PC-3 (cell line): ENCODE measurements at regions not wholly inside any gene's neighbourhood (a gene's known extent, or its start where the extent isn't known, plus 50 kb on each side); places are given as distances from the start of the nearest gene placed in this dataset.

ENCODE experiments used
- EZH2phosphoT487 ChIP-seq: fragments of 300-600 bp; sonication (generic); IDR thresholded peaks from 2 replicates; pipeline ENCODE4 v1.6.1; 2018; ENCODE audit warnings: mild to moderate bottlenecking, antibody characterized with exemption, low read length, borderline replicate concordance
- TF ChIP-seq, protein P1 (sequence below): fragments of 300-600 bp; sonication (generic); conservative IDR thresholded peaks from 2 replicates; pipeline ENCODE4 v1.5.1; 2017; ENCODE audit warnings: antibody characterized with exemption, low read depth, mild to moderate bottlenecking, low read length

DNA sequence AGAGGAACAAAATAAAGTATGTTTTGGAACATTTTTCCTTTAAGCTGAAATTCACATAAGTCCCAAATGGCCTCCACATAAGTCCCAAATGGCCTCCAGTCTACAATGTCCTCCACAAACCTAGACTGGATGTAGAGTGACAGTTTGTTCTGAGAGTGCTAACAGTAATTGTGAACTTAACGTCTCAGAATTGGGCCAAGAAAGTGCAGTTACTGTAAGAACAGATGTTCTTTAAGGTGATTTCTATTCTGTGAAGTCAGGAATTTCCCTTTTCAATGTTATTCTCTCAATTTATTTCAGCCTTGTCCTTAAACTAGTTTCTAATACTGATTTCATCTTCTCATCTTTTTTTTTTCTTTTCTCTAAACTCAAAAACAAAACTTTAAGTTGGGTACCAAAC is 188.7 kb upstream of the SEMA3E start:
- TF ChIP-seq, protein P1, sequence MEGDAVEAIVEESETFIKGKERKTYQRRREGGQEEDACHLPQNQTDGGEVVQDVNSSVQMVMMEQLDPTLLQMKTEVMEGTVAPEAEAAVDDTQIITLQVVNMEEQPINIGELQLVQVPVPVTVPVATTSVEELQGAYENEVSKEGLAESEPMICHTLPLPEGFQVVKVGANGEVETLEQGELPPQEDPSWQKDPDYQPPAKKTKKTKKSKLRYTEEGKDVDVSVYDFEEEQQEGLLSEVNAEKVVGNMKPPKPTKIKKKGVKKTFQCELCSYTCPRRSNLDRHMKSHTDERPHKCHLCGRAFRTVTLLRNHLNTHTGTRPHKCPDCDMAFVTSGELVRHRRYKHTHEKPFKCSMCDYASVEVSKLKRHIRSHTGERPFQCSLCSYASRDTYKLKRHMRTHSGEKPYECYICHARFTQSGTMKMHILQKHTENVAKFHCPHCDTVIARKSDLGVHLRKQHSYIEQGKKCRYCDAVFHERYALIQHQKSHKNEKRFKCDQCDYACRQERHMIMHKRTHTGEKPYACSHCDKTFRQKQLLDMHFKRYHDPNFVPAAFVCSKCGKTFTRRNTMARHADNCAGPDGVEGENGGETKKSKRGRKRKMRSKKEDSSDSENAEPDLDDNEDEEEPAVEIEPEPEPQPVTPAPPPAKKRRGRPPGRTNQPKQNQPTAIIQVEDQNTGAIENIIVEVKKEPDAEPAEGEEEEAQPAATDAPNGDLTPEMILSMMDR: no peak
- TF ChIP-seq EZH2phosphoT487: no peak
